GM21360 (cell line): ENCODE measurements at regions not wholly inside any gene's neighbourhood (a gene's known extent, or its start where the extent isn't known, plus 50 kb on each side); places are given as distances from the start of the nearest gene placed in this dataset.
"Not testable (repeated sequence)": the region's sequence is repeated elsewhere in the genome, so short reads cannot be mapped to it uniquely, and the experiment has no call there.

Source experiments
- ATAC-seq: cut with Tn5 transposase; IDR thresholded peaks from one replicate; pipeline ENCODE4 v1.9.1; 2021; ENCODE audit warnings: mild to moderate bottlenecking, moderate library complexity; ENCODE audit not compliant: unreplicated experiment

DNA sequence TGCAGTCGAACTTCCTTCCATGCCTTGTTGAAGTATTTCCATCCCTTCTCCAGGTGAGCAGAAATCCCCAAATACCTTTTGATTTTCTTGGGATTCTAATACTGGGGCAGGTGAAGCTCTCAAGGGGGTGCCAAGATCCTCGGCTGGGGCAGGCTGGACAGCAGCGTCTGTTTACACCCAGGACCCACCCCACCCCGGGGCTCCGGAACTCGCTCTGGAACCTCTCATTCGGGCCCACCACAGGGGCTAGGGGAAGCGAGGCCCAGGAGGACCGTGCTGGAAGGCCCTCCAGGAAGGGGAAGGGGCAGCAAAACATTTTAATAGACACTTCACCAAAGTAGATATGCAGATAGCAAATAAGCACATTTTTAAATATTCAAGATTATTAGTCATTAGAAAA lies 161.9 kb upstream of the GORAB start:
- ATAC-seq: no peak

DNA sequence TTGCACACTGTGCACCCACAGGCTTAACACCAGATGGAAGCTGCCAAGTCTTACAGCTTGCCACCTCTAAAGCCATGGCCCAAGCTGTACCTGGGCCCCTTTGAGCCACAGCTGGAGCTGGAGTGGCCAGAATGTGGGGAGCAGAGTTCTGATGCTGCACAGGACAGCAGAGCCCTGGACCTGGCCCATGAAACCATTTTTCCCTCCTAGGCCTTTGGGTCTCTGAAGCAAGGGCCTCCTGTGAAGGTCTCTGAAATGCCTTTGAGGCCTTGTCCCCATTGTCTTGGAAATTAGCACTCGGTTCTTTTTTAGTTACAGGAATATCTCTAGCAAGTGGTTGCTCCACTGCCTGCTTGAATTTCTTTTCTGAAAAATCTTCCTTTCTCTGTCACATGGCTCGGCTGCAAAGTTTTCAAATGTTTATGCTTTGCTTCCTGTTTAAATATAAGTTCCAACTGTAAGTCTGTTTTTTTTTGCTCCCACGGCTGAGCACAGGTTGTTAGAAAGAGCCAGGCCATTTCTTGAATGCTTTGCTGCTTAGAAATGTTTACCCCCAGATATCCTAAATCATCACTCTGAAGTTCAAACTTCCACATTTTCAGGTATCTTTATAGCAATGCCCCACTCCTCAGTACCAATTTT lies 156.8 kb upstream of the GORAB start:
- ATAC-seq: no peak

DNA sequence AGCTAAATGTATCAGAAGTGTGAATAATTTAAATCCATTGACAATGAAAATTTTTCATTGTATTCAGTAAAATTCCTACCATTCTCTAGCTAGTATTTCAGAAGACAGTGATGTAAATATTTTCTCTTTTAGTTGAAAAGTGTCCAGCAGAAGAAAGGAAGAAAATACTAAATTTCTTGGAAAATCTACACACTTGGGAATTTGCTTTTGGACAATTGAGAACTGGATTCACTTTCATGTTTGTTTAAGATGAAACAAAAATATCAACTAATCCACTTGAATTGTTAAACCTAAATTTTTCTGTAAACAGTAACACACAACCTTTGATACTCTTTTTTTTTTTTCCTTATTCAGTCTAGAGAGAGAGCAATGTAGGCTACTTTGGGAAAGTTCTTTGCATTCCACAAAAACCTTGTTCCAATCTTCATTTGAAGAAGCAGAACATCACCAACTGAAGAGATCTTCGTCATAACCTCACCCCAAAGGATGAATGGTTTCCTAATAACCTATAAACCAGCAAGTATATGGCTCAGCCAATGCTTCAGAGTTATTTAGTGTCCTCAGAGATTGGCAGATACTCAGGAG lies 155.1 kb upstream of the GORAB start:
- no peak for ATAC-seq

- no peak for ATAC-seq
These were observed 154.5 kb upstream of the GORAB start for GRCh38 chr1:170377440-170377839.

DNA sequence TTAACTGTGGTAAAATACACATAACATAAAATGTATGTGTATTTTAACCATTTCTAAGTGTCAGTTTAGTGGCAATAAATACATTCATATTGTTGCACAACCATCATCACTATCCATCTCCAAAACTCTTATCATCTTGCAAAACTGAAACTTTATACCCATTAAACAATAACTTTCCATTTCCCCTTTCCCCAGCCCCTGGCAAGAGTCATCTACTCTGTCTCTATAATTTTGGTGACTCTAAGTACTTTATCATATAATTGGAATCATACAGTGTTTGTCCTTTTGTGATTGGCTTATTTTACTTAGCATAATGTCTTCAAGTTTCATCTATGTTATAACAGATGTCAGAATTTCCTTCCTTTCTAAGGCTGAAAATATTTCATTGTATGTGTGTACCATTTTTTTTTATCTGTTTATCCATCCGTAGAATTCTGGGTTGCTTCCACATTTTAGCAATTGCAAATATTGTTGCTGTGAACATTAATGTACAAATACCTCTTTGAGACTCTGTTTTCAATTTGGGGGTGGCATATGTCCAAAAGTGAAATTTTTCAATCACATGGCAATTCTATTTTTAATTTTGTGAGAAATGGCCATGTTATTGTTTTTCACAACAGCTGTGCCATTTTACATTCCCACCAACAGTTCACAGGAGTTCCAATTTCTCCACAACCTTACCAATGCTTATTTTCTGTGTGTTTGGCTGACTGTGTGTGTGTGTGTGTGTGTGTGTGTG lies 153.9 kb upstream of the GORAB start:
- no peak for ATAC-seq

DNA sequence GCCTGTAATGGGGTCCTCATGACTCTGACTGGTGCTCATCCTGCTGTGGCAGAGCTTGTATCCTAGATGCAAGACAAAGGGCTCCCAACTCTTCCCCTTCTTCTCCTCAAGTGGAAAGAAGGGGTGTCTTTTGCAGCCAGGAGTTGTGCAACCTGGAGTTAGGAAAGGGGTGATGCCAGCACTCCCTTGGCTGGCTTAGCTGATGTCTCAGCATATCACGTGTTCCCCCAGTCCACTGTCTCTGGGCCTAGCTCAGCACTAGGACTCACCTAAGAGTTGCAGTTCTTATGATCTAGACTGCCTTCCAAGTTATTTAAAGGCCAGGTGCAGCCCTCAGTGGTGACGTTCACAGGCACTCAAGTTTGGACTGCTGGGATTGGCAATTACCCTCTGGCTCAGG lies 146.2 kb upstream of the GORAB start:
- ATAC-seq: no peak

- no peak for ATAC-seq
These were observed 143.5 kb upstream of the GORAB start for GRCh38 chr1:170388489-170388888.

GRCh38 chr1:170395149-170395548 lies 136.8 kb upstream of the GORAB start:
- no peak for ATAC-seq

GRCh38 chr1:170397061-170397460 lies 134.9 kb upstream of the GORAB start:
- no peak for ATAC-seq

DNA sequence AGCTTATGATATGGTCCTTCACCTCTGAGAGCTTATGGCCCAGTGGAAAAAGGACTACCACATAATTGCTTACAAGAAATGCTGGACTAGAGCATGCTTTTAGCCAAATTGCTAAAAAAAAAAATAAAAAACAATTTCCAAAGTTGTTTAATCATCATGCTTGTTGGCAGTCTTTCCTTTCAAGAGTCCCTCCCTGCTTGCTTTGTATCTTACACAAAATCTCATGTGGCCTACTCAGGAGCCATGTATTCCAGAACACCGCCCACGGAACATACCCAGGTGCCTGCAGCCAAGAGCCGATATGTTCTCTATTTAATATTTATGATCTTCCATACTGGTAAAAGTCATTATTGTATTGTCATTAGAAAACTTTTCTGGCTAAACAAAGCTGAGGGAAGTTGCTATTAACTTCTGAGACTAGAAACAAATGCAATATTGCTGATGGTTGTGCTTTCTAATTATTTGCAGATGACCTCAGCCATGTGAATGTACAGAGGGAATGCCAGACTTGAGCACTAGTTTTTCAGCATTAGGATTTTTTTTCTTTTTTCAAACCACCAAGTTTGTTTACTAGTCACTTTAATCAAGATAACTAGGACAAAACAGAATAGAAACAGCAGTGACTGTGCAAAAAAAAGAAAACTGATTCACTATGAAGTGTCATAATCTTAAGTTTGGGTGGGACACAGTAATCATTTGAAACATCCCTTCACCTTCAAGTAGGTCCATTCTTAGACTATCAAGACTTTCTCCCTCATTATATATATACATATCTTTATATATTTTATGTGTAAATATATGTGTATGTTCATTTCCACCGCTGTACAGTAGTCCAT lies 129.3 kb upstream of the GORAB start:
- no peak for ATAC-seq

DNA sequence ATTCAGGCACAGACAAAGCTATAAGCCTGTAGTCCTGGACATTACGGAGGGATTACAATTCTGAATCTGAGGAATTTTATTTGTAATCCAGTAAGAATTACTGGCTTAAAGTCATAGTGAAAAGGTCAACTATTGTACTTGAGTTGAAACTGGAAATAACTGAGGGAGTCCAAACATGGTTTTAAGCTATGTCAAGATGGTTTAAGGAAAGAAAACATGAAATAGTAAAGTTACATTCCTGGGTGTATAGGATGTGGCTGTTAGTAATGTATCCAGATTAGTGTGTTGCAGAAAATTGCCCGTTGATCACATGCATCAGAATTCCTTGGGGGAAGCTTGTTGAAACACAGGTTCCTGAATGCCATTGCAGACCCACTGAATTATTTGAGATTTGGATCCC lies 124.8 kb upstream of the GORAB start:
- no peak for ATAC-seq

DNA sequence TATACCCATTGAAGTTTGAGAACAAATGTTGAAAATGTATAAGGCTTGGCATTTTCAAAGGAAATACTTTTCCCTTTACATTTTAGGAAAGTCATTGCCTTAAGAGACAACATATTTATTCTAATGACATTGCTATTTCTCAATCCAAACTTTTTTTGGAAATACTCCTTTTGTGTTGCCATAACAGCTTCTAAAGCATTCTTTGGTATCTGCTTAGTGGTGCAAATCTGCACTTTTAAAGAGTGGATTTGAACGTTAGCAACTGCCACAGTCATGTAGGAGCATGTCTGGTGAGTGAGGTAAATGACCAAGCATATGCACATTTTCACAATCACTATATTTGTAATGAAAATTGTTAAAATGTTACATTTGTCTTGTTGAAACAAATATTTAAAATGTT lies 124.4 kb upstream of the GORAB start:
- ATAC-seq: no peak

DNA sequence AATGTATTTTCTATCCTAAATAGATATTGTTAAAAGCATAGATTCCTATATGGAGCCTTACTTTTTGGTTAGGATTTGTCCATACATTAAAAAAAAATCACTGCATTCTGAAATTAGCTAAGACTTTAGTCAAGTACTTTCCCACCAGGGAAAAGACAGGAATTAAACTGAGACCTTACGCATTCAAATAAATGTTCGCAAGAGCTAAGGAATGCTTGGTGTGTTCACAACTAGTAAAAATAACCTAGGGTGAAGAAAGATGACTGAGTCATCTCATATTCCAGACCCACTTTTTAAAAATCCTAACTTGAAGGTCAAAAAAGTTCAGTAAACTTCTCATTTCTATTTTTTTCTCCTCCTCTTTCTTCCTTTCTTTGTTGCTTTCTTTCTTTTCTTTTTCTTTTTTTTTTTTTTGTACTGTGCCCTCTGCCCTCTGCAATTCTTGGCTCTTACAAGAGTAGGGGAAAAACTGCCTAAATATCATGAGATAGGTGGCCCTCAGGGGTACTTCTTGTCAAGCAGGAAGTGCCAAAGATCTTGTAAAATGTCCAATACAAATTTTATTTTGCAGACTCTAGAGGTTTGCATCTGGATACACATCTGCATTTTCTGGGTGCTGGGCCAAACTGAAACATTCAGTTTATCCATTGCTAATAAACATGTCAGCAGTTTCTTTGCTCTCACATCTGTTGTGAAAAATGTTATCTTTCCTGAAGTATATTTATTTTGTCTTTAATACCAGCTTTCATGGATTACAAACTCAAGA lies 121.4 kb upstream of the GORAB start:
- no peak for ATAC-seq

GRCh38 chr1:170414989-170415709 lies 116.8 kb upstream of the GORAB start:
- ATAC-seq: no peak

- no peak for ATAC-seq
These were observed 116.1 kb upstream of the GORAB start for GRCh38 chr1:170415710-170416372.

- ATAC-seq: no peak
These were observed 107.6 kb upstream of the GORAB start for GRCh38 chr1:170424346-170424745.

DNA sequence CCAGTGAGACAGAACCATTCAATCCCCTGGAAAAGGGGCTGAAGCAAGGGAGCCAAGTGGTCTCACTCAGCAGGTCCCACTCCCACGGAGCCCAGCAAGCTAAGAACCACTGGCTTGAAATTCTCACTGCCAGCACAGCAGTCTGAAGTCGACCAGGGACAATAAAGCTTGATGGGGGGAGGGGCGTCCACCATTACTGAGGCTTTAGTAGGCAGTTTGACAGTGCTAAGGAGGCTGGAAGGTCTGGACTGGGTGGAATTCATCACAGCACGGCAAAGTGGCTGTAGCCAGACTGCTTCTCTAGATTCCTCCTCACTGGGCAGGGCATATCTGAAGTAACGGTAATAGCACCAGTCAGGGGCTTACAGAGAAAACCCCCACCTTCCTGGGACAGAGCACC lies 105.4 kb upstream of the GORAB start:
- no peak for ATAC-seq

DNA sequence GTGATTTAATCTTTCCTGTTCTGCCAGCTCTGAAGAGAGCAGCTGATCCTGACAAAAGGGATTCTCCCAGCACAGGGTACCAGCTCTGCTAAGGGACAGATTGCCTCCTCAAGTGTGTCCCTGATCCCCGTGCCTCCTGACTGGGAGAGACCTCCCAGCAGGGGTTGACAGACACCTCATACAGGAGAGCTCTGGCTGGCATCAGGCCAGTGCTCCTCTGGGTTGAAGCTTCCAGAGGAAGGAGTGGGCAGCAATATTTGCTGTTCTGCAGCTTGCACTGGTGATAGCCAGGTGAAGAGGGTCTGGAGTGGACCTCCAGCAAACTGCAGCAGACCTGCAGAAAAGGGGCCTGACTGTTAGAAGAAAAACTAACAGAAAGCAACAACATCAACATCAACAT lies 105.0 kb upstream of the GORAB start:
- ATAC-seq: not testable (repeated sequence)

GRCh38 chr1:170436928-170437327 lies 95.0 kb upstream of the GORAB start:
- ATAC-seq: no peak

- no peak for ATAC-seq
These were observed 86.9 kb upstream of the GORAB start for GRCh38 chr1:170445096-170445495.
